HG03520 (cell line): ENCODE measurements at regions not wholly inside any gene's neighbourhood (a gene's known extent, or its start where the extent isn't known, plus 50 kb on each side); places are given as distances from the start of the nearest gene placed in this dataset.
A peak's percentile ranks its signal among the peaks of the same experiment; 100 is the strongest.

Source experiments
- ATAC-seq: cut with Tn5 transposase; IDR thresholded peaks from one replicate; pipeline ENCODE4 v1.9.1; 2021; ENCODE audit warnings: mild to moderate bottlenecking, moderate library complexity; ENCODE audit not compliant: unreplicated experiment

DNA sequence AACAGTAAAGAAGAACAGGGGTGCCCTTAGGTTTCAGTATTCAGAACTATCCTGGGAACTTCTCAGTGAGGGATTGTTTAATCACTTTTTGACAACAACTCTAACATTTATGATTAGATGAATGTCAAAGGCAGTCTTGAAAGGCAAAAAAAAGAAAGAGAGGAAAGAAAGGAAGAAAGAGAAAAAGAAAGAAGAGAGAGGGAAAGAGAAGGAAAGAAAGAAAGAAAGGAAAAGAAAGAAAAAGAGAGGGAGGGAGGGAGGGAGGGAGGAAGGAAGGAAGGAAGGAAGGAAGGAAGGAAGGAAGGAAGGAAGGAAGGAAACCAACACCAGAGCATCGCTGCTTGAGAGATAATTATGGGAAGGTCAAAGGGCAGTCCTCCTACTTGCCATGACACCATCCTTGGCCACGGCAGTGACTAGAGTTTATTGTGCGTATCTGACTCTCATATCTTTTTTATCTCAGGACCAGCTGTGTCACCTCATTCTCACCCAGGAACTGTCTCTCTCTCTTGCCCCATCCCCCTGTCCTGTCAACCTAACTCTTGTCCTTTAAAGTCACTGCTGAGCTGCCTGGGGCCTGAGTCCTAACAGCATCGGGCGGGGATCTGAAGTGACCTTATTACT, 96.8 kb upstream of the ATXN1 start:
- ATAC-seq: no peak

DNA sequence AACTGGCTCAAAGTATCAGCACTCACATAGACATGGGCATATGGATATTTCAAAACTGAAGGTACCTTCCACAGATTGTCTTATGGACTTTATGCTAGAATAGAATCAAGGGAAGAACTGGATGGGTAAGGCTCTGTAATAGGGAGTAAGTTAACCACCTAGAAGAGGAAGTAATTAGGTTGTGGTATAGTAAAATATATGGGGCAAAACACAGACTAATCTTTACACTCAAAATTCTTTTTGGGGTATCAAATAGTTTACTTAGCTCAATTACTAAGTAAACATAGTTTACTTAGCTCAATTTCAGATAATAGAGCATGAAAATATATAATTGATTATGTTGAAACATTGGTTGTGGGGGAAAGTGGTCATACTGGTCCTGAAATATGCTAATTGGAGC, 94.2 kb upstream of the ATXN1 start:
- ATAC-seq: peak; percentile 40

DNA sequence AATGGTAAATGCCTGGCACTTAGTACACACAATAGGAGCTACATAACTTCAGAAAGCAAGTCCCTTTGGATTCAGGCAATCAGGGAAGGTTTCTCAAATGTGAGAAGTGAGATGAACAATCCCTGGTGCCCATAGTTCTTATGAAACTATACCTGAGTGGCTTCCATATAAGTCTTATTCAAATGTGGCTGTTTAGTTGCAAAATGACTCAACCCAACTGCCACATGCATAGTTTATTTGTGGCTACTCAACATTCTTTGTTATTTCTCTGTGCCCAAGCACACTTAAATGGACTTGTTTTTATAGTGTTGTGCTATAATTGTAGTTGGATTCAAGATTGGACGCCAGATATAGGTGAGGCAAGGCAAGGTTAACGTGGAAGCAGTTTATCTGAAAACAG, 93.7 kb upstream of the ATXN1 start:
- peak; percentile 82 for ATAC-seq

DNA sequence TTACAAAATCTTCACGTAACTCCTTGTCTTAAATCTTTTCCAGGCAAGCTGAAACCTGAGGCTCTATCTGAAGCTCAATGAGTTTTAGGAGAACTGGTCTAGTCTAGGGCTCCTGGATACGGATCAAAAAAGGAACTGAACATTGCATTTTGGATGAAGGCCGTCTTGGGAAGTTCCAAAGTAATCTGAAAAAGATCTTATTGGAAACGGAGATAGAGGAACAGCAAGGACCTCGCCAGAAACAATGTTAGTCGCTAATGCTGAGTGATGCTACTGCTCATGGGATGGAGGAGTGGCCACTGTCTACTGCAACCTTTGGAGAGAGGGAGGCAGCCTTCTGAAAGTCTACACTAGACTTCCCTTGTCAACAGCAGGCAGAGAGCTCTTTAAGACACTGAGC, 91.4 kb upstream of the ATXN1 start:
- ATAC-seq: no peak

DNA sequence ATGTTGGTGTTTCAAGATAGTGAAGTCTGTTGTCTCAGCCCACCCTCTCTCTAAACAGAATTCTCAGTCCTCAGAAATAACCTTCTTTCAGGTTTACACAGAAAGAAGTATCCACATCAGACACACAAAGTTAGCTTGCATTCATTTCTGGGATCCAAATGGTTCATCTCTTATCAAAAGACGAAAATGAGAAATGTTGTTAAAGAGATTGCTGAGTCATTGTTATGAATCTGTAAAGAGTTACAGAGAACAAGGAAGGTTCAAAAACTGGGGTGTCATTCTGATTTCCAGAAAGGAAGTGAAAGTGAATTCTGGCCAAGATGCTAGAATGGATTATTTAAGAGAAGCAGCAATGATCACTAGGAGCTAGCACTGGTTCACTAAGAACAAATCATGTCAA, 90.5 kb upstream of the ATXN1 start:
- no peak for ATAC-seq

DNA sequence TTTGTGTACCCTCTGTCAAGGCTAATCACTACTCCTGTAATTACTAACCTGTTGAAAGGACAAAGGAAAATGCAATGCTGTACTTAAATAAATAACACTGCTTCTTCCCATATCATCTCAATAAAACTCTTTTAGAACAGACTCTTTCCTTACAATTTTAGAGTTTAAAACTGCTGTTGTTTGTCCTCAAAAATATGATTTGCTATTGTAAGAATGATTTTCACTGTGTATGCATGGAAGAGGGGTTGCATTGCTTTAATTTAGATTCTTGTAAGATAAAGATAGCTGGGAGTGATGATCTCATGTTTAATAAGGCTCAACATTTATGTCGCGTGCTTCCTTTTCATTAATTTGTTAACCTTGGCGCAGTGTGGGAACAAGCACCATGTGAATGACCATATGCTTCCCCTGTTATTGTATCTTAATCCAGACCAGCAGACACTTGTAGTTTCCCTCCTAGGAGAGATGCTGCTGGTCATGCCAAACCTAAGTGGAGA, 89.8 kb upstream of the ATXN1 start:
- ATAC-seq: no peak

DNA sequence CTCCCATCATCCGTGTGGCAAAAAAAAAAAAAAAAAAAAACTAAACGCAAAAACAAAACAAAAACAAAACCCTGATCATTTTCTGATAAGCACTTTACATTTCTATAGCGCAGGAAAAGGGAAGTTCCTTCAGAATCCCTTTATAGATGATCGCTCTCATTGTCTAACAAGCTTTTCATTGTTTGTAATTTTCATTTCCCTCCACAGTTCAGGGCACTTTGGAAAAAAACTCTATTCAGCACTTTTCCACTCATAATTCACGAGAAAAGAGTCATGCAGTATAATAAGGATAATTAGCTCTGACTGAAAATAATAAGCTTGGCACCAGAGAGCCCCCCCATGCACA, 89.4 kb upstream of the ATXN1 start:
- ATAC-seq: no peak

DNA sequence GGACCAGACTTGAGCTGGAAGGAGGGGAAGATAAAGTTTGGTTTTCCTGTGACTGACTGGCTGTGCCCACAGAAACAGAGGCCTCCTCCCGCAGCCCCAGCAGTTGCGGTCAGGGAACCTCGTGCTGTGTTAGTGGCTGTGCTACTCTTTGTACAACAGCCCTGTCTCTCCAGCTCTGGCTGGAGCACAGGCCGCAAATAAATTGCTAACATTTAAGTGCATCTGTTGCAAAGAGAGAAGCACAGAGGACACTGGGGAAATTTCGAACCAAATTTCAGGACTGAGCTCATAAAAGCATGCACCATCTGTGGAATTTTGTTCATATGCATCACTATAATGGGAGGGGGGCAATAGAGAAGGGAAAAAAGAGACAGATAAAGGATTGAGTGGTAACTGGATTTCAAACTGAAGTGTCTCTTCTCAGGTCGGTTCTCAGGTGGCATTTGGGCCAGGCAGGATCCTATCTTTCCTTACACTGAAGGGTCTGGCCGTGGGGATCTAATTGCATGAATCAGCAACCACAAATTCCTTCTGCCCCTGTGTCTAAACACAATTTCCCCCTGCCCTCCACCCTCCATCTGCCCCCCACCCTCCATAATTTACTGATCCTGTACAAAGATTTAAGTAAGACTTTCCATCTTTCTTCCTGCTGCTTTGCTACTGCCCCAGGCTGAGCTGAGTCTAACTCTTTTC, 88.9 kb upstream of the ATXN1 start:
- ATAC-seq: no peak

DNA sequence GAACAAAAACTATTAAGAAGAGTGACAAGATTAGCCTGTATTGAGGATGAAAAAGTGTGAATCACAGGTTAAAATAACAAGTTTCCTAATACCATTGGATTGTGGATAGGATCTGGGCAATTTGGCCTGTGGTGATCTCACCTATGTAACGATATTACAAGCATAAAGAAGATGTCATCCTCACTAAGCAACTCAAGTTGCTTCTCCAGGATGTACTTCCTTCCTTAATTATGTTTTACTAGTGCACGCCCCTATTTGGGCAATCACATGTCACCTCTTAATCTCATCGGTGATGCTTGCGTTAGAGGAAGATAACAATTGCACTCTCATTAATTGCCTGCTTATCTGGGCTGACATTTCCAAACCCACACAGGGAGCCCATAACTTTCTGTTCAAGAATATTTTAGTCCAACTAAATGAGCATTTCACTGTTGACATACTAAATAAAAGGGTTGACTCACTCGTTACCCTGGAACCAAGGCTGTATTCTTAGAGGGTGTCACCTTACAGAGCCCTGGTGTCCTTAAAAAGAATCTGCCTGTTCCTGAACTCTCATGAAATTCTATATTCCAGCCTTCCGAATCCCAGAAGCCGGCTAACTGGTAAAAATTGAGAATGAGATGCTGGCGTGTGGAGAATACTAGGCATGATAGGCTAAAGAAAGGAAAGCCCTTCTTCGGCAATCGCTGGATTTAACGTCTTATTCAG, 88.2 kb upstream of the ATXN1 start:
- no peak for ATAC-seq

DNA sequence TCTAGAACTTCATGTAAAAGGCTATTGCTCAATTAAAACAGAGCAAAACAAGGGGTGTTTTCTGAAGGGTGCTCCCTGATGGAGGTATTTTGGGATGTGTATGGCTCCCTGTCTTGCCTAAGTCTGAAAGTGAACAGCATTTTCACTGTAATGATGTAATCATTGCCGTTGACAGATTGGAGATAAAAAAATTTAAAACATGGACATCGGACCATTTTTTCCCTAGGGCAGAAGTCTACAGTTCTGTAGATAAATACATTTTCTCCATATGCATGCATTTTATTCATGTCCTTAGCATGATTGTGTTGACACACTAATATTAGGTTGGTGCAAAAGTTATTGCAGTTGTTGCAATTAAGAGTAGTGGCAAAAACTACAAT, 85.1 kb upstream of the ATXN1 start:
- ATAC-seq: no peak

DNA sequence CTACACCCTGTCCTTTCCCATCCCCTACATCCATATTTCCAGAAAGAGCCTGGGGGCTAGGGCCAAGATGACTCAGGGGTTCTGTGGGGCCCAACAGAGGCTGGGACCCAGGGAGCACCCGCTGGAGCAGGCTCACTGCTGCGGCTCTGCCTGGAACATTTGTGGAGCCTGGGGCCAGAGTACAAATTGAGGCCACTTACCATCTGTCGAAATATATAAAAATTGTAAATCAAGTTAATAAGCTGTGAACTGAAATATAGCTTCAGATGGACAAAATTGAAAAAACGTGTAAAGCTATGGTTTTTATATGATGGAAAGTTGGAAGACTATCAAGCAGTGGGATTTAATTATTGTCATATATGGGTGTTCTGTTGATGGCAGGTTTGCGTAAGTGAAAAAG, 82.9 kb upstream of the ATXN1 start:
- ATAC-seq: no peak

DNA sequence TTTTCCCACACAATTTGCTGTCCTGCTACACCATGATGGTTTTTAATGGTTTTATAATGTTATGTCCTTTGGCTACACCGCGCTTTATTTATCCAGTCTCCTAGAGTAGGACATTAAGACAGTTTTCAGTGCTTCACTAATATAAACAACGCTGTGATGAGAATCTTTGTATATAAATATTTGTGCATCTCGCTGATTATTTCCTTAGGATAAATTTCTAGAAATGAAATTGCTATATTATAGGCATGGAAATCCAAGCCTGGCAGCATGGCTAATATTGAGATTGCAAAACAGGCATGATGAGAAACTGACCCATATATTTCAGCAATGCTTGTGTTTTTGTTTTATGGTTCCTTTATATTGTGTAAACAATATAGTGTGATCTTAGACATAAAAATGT, 81.4 kb upstream of the ATXN1 start:
- no peak for ATAC-seq

DNA sequence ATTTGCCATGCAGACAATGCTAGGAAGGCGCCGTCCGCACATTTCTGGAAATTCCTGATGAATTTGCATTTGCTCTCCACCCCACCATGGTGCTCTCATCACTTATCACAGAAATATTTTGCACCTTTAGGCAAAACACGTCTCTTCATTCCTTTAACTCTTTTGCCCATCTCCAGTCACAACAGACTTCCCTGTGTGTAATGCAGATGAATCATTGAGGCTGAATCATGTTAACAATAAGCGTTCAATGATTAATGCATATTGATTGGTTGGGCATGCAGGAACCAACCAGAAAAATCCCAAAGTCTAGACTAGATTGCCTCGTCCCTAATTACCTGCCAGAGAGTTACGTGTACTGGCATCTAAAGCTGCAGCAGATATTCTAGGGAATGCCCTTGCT, 80.0 kb upstream of the ATXN1 start:
- ATAC-seq: no peak

DNA sequence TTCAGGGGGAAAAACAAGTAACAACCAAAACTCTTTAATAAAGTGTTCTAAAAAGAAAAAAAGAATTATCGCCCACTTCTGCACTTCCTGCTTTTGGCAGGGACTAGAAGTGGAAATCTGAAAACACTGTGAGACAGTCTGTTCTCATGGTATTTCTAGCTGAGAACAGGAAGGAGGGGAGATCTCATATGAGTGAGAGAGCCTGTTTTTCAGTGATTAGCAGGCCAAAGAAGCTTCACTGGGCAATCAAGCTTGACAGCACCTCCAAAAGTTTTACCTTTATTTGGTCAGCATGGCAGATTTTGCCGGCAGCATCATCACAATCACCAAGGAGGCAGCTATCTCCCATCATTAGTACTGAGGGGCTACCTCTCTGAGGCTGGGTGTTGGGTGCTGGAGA, 79.5 kb upstream of the ATXN1 start:
- no peak for ATAC-seq

DNA sequence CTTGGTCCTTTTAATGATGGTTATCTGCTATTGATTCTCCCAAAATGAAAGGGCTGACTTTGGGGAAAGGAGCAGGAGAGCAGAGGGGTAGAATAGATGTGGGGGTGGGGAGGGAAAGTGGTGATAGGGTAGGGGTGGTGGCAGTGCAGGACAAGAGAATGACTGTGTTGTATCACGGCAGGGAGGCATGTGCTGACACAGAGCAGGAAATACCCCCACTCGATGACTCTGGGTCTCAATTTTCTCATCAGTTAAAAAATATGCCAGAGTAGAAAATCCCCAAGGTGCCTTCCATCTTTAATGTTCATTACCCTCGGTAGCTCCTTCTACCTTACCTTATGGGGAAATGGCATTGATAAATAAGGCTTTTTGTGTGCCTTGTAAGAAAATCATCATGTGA, 79.0 kb upstream of the ATXN1 start:
- ATAC-seq: no peak

DNA sequence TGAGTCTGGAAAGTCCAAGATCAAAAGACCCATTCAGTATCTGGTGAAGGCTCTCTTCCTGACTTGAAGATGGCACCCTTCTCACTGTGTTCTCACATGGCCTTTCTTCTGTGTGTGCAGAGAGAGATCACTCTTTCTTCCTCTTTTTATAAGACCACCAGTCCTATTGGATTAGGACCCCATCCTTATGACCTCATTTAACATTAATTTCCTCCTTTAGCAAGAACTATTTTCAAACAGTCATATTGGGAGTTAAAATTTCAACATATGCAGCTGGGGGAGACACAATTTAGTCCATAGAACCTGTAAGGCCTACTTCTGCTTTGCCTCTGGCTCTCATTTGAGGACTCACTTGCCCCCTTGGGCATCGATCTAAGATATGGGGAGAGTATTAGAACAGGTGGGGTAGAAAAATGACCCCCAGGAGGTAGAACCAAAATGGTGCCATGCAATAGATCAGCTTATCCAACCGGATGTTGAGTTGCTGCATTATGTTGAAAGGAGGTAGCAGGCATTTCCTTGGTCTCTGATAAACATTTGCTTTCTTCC, 78.4 kb upstream of the ATXN1 start:
- no peak for ATAC-seq

DNA sequence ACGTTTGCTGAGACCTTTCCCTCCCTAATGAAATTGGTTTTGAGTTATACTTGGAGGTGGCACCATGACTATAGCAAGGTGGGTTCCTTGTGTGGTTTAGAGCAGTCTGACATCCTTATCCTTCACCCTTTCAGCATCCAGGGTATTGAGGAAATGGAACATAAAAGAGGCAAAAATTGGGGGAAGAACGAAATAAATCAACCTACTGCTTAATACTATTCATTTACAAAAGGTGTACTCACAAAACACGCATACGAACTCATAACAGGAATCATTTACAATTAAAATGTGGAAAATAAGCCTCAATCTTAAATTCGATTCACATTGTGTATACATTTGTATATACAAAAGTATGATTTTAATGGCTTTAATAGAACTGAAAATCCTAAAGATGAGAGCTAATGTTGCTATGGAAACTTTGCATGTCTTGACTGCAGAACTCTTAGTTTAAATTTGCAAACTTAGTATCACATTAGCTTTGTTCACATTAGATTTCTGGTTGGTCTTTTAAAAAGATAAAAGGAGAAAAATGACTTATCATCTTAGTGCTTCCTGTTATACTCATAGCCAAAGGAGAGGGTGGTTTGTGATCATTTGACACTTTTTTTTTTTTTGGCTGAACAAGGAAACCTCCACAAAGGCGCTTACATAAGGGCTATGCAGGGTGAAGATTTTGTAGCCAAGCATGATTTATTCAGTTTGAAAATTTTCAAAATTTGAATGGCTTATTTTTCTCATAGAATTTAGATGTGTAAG, 76.1 kb upstream of the ATXN1 start:
- no peak for ATAC-seq

DNA sequence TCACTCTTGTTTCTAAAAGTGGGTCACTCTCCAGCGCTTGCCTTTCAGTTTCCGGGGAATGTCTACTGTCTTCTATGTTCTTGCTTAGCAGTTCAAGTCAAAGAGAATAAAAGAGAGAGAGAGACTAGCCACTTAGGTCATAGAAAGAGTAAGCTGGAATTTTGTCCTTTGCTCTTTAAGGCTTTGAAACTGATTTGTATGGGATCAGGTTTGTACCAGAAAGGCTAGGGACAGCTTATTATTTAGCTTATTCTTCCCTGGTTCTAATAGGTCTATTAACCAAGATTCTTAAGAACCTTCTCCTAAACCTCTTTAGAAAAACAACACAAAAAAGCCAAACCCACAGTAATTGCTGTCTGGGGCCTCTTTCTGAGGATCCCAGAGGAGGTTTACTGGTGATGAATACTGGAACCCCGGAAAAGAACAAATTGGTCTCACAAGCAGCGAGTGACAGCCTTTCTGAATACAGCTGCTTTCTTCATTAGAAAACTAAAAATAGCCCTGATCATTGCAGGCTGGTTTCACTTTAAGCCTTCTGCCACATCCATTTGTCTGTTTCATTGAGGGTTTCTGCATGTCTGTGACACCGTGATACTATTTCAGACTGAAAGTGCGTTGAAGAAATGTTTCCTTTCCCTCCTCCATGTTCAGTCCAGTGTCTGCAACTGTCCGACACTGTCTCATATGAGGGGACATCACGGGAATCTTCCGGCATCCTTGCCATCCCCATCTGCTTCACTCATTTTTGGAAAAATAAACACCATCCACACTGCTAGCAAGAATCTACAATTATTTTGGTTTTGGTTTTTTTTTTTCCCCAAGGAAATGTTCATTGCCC, 75.1 kb upstream of the ATXN1 start:
- peak; percentile 75 for ATAC-seq

DNA sequence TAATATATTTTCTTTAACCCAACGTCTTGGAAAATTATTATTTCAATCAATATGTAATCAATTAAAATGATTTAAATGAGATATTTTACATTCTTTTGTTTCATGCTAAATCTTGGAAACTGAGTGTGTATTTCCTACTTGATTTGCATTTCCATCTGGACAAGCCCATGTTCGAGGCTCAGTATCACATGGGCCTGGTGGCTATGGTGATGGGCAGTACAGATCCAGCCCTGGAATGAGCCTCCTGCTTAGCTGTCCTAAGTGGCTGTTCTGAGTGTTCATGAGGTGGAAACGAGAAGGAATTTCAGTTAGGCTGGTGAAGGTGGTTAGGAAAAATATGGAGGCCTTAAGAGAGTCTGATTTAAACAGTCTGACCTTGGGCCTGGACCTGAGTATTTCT, 73.0 kb upstream of the ATXN1 start:
- ATAC-seq: no peak

DNA sequence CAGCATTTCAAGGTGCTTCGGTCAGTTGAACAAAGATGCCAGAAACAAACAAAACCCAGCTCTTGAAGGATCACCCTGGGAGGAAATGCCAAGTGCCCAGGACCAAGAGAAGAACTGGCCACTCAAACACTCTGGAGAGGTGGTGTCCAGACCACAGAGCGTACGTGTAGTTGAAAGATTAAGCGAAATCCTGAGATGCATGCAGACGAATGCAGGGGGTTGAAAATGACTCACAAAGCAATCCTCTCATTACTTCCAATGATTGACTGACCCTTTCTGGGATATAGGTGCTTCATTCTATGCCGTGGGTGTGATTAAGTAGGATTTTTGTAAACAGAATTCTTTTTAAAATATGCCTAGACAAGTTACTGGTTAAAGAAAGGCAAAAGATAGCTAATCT, 71.5 kb upstream of the ATXN1 start:
- no peak for ATAC-seq
